Stimulated activated CD4-positive, alpha-beta T cell treated with anti-CD3 and anti-CD28 coated beads, Interleukin-4, amount 100 ng/mL, for 24 hours (primary cell): ENCODE measurements at regions not wholly inside any gene's neighbourhood (a gene's known extent, or its start where the extent isn't known, plus 50 kb on each side); places are given as distances from the start of the nearest gene placed in this dataset.
"Not testable (repeated sequence)": the region's sequence is repeated elsewhere in the genome, so short reads cannot be mapped to it uniquely, and the experiment has no call there.

Experiments
- DNase-seq: peaks from one replicate; pipeline ENCODE4 v3.0.0-alpha.2; 2020

DNA sequence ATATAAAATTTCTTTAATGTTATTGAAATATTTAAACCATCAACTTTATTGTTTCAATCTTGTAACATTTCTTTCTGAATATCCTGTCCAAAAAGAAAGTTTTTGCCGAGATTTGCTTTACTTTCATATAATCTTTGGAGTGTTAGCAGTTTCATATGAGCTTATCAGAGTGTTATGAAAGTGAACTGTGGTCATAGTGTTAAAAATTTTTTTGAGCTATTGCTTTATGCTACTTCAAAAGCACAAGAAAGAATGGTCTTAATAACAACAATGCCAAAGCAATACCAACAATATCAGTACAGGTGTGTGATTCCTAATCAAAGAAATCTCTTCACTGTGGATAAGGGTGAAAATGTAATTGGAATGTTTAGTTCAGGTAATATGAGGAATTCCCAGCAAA, 1994.9 kb upstream of the FLRT2 start:
- no peak for DNase-seq

GRCh38 chr14:83535444-83535843, 1994.5 kb upstream of the FLRT2 start:
- DNase-seq, result no peak

GRCh38 chr14:83541147-83541546, 1988.8 kb upstream of the FLRT2 start:
- no peak for DNase-seq

DNA sequence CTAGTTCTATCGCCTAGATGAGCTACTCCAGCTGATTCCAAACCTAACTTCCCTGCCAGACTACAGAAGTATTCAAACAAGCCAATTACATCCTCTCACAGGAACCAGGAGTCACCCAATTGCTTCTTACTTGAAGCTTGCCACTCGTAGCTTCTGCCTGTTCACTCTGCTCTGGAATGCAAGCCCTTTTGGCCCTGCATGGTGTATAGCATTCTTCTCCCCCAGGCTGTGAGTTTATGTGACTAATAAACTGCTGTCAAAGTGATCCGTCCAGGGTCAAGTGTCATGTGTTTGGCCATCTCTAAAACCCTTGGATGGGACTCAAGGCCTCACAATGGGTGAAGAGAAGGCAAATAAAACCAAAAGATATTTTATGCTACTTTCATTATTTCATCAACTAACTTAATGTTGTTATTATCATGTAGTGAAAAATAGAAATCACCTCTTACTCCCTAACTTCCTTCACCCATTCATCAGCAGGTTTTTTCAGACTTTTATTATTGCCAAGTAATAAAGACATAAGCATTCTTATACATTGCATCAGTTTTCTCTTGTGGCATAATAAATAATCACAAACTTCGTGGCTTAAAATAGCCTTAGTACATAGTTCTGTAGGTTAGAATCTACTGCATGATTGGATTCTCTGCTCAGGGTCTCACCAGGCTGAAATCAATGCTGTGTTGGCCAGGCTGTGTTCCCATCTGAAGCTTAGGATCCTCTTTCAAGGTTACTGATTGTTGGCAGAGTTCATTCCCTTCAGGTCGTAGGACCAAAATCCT, 1981.7 kb upstream of the FLRT2 start:
- no peak for DNase-seq

- no peak for DNase-seq
Measured at GRCh38 chr14:83556065-83556464, 1973.9 kb upstream of the FLRT2 start.

GRCh38 chr14:83556746-83557453, 1973.0 kb upstream of the FLRT2 start:
- DNase-seq, result no peak

GRCh38 chr14:83558946-83559345, 1971.0 kb upstream of the FLRT2 start:
- DNase-seq, result no peak

DNA sequence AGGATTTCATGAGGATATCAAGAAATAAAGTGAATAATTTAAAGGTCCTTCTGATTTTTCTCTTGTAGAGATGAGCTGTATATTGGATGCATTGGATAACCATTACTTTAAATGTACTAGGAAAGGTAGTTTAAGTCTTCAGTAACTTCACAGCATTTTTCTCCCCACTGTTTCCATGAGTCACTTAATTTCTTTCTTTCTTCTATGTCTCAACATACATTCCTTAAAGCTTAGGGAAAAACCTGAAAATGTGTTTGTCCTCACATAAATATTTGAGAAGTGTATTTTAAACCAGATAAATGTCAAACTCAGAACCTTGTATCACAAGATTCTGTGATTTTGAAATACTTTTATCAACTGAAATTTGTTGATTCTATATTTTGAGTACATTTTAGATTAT, 1970.2 kb upstream of the FLRT2 start:
- DNase-seq, result no peak

- DNase-seq, result no peak
Measured at GRCh38 chr14:83561261-83561660, 1968.7 kb upstream of the FLRT2 start.

DNA sequence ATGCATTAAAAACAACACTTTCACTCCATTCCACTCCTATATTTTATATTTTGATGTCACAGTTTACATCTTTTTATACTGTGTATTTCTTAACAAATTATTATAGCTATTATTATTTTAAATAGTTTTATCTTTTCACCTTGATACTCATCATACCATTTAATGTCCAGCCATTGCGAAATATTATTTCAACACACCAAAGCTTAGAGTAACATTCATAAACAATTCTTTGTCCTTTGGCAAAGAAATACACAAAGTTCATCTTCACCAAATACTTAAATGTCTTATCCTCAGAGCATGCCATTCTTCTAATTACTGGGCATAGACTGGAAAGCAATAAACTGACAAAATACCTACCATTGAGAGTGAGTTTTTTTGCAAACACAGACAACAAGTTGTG, 1963.4 kb upstream of the FLRT2 start:
- DNase-seq, result no peak

DNA sequence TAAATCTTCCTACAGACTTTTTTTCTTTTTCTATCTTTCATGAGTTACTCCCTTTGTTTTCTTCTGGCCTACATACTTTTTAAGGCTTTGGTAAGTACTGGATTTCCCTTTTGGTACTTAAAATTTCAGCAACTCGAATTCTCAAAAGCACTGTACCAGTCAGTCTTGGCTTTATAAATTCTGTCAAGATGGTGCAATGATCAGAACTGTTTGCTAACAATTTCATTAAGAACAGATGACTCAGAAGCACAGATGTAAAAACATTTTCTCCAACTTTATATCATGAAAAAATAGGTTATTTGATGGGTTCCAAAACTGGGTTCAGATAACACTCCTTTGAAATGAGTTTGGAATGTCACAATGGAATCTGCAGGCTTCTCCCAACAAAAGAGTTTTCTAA, 1961.8 kb upstream of the FLRT2 start:
- DNase-seq, result no peak

GRCh38 chr14:83575301-83575700, 1954.6 kb upstream of the FLRT2 start:
- DNase-seq, result no peak

GRCh38 chr14:83583201-83583600, 1946.7 kb upstream of the FLRT2 start:
- no peak for DNase-seq

DNA sequence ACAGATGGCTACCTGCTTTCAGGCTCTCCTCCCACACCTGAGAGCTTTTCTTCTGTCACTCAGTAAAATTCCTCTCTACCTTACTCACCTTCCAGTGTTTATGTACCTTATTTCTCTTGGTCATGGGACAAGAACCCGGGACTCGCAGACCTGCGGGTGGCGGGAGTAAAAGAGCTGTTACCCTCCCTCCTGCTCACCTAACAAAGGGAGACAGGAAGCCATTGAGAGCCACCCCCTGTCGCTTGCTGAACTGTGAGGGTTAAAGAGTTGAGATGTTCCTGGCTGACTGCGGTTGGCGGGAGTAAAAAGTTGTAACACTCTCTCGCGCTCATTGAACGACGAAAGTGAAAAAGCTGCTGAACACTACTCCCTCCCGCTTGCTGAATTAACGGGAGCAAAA, 1935.1 kb upstream of the FLRT2 start:
- DNase-seq, result no peak

DNA sequence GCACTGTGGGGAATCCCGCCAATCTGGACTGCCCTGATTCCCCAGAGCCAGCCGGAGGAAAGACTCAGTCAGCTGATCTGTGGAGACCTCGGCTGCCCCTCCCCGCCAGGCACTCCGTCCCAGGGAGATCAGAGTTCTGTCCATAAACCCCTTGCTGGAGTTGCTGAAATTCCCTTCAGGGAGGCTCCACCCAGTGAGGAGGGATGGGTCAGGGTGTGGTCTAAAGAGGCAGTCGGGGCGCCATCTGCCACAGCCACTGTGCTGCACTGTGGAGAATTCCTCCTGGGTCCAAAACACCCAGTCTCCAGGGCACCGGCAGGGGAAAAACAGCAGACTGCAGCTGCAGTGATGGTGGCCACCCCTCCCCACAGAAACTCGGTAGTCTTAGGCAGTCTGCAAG, 1922.3 kb upstream of the FLRT2 start:
- no peak for DNase-seq

DNA sequence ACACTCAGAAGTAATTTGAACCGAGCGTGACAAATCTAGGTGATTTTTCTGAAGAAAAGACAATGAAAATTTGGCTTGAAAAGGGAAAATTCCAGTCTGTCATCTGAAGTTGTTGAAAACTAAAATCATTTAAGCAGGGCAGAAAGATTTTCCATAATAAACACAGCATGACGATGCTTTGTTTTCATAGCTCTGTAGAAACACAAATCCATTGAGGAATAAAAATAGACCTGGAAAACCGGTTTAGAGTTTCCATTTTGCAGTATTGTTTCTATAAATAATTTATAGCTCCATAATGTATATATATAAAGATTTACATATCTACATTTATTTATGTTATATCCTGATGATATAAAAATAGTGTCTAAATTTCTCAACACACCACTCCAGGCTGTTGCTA, 1918.5 kb upstream of the FLRT2 start:
- DNase-seq, result no peak

DNA sequence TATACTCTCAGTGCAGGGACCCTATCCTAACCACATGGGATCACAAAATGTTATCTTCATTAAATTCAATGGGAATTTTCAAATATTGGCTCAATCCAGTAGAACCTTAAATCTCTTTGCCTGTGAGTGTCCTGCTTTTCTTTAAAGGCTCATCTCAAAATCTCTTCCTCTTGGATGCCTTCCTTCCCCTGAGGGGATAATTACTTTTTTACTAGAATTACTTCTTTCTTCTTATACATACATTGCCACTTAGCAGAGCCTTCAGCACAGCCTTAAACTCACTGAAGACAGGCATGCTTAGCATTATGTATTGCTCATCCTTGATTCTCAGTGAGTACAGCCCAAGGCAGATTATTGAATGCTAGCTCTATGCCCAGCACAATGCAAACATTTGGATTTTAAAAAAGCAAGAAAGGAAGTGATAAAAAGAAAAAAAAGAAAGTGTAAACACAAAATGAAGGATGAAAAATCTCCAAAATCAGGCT, 1918.0 kb upstream of the FLRT2 start:
- no peak for DNase-seq

GRCh38 chr14:83614956-83615355, 1915.0 kb upstream of the FLRT2 start:
- no peak for DNase-seq

- DNase-seq, result no peak
Measured at GRCh38 chr14:83624541-83624940, 1905.4 kb upstream of the FLRT2 start.

- DNase-seq, result no peak
Measured at GRCh38 chr14:83632375-83632774, 1897.6 kb upstream of the FLRT2 start.

- no peak for DNase-seq
Measured at GRCh38 chr14:83638748-83639504, 1891.0 kb upstream of the FLRT2 start.

GRCh38 chr14:83639505-83639875, 1890.5 kb upstream of the FLRT2 start:
- not testable (repeated sequence) for DNase-seq

- no peak for DNase-seq
Measured at GRCh38 chr14:83646228-83646627, 1883.7 kb upstream of the FLRT2 start.

DNA sequence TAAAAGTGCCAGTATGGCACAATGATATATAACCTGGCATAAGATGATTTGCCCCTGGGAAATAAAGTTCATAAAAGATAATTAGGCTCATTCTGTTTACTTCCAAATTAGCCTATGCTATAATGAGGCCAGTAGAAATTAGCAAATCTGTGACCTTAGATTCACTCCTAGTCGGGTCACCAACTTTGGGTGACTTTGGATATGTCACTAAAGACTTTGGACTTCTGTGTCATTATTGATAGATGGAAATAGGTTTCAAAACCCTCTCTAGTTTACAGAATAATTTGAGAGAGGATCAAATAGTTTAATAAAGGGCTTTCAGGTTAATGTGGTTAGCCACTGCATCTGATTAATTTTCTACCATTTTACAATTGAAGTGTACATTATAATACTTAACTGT, 1869.3 kb upstream of the FLRT2 start:
- DNase-seq, result no peak
